SKM-1 treated with dmso at 0.1 percent for 144 hours (cell line): ENCODE measurements at regions not wholly inside any gene's neighbourhood (a gene's known extent, or its start where the extent isn't known, plus 50 kb on each side); places are given as distances from the start of the nearest gene placed in this dataset.

Experiments used
- DNase-seq: peaks from one replicate; lab custom pipeline; 2025; ENCODE audit not compliant: unreplicated experiment; lab: John Stamatoyannopoulos, UW

- no peak for DNase-seq
Observed at GRCh38 chr4:123496421-123496820, 99.8 kb downstream of the SPRY1 start.

DNA sequence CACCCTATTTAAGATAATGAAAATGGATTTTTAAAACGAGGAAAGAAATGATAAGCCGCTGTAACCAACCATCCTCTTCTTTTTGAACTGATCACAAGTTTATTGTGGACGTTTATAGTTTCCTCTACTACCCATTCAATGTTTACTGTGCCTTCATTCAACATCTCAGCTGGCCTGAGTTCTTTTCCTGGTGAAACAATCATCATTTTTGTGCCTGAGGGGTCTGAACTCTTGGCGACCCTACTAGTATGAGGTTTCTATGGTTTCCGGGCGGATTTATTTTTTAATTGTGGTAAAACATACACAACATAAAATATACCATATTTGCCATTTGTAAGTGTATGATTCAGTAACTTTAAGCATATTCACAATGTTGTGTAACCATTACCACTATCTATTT is 100.7 kb downstream of the SPRY1 start:
- DNase-seq, result no peak

DNA sequence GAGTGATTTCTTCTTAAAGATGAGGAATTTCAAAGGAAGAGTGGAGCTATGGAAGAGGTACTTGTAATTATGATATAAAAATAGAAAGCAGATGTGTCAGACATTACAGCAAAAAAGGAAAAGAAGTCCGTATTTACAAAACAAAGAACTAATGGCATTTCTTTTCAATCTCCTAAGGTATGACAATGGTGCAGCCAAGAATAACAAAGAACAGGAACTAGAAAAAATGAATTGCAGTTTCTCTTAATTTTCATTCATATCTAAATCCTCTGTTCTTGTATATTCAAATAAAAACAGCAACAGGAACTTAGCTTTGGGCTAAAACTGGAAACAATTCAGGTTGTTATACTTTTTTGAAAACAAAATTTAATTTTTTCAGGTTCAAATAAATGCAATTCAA is 105.1 kb downstream of the SPRY1 start:
- no peak for DNase-seq

- DNase-seq, result no peak
Observed at GRCh38 chr4:123503698-123504363, 107.2 kb downstream of the SPRY1 start.

GRCh38 chr4:123505095-123506010 is 108.8 kb downstream of the SPRY1 start:
- no peak for DNase-seq

GRCh38 chr4:123506011-123506695 is 109.6 kb downstream of the SPRY1 start:
- no peak for DNase-seq

DNA sequence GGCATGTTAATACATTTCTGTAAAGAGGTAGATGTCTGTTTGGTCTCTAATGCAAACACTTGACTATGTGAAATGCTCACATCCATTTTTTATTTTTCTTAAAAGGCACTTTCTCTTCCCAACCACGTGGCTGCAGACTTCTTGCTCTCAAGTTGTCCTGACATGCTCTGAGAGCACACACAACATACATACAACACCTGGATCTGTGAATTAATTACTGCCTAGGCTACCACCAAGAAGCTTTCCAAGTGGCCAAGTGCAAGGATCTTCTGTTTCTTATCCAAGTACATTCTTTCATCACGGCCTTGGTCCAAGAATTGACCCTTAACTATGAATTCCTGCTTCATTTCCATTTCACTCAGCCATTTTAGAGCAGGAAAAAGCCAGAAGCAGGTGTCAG is 110.8 kb downstream of the SPRY1 start:
- DNase-seq, result no peak

DNA sequence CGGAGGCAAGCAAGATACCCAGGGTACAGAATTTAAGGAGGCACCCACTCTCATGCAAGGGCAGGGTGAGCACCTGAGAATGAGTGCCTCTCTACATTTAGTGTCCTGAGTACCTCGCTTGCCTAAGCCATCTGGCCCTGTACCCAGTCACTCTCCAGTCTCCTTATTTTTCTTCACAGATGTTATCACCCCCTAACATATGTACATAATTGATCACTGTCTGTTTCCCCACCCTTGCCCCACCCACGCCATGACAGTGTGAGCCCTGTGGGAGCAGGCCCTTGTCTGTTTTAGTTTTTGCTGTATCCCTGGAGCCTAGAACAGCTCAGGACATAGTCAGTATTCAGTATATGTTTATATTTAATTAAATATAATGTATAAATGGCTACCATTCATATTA is 113.6 kb downstream of the SPRY1 start:
- DNase-seq, result no peak

DNA sequence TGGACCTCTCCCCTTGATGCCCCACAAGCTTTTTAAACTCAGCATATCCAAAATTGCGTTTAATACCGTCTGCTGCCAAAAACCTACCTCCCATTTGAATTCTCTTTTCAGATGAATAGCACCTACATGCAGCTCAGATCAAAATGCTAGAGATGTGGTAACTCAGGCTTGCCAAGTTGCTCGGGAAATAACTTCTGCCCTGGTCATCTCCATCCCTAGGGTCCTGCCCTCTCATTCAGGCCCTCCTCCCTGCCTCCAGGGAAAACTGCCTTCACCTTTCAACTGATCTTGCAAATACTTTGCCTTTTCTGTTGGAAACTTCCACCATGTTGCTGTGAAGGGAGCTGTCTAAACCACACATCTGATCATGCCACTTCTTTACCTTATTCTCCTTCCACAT is 114.1 kb downstream of the SPRY1 start:
- no peak for DNase-seq

GRCh38 chr4:123516576-123516975 is 120.0 kb downstream of the SPRY1 start:
- DNase-seq, result no peak

- DNase-seq, result no peak
Observed at GRCh38 chr4:123517176-123517575, 120.6 kb downstream of the SPRY1 start.

GRCh38 chr4:123517971-123518370 is 121.4 kb downstream of the SPRY1 start:
- DNase-seq, result no peak

- no peak for DNase-seq
Observed at GRCh38 chr4:123520325-123520724, 123.7 kb downstream of the SPRY1 start.

GRCh38 chr4:123522081-123522480 is 125.5 kb downstream of the SPRY1 start:
- DNase-seq, result no peak

DNA sequence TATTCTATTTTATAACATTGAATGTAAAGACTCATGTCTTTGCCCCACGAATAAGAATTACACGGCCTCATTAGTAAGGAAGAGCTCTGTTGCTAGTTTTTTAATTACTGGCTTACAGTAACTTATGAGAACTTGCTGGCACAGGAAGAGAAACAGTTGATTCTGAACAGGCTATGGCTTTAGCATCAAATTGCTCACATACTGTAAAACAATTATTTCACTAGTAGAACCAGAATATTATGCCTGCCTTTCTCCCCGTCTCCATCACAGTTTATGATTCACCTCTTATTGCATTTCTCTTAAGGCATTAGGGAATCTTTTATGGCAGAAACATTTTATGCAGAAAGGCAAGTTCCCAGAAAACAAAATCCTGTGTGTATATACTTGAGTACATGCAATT is 126.1 kb downstream of the SPRY1 start:
- no peak for DNase-seq

GRCh38 chr4:123524958-123525628 is 128.5 kb downstream of the SPRY1 start:
- no peak for DNase-seq

GRCh38 chr4:123526511-123526910 is 129.9 kb downstream of the SPRY1 start:
- DNase-seq, result no peak

DNA sequence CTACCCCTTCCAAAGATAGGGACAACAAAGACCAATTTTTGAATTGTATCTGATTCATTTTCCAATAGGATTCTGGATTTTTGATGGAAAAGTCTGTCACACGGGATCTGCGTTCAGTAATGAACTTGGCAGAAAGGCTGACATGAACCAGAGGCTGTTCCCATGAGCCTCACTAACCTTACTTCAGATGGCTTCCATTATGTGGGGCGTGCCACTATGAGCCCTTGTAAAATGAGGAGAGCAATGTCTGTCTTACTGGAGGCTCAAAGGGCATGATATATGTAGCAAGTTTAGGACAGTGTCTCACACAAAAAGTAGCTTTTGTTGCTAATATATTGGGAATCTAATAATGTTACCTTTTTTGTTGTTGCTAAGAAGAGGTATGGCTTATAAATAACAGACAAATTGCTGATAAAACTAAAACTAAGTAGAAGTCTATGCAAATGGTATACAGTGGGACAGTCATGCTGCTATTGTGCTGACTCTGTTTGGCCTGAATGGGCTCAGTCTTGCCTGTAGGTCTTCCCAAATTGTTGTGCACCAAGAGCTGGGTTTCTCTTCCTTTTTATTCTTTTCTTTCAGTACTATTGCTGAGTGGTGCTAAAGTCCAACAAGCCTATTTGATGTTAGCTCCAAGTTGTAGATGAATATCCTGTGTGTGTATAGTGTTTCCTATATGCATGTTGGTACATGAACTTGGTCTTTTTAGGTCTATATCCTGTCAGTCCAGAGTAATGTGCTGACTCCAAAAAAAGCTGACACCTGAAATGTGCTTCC is 132.1 kb downstream of the SPRY1 start:
- DNase-seq, result no peak

DNA sequence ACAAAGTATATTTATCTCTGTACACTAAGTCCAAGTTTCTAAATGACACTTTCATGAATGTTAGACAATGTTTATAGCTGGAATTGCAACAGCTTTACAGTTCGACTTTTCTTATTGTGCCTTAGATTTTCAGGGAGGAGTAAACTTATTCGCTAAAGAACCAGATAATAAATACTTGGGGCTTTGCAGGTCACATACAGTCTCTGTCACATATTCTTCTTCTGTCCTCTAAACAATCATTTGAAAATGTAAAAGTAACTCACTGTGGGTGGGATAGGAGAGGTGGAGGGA is 132.6 kb downstream of the SPRY1 start:
- no peak for DNase-seq

- DNase-seq, result no peak
Observed at GRCh38 chr4:123530357-123530756, 133.8 kb downstream of the SPRY1 start.
